ENCODE measurements at regions not wholly inside any gene's neighbourhood (a gene's known extent, or its start where the extent isn't known, plus 50 kb on each side); places are given as distances from the start of the nearest gene placed in this dataset.
"Not testable (repeated sequence)": the region's sequence is repeated elsewhere in the genome, so short reads cannot be mapped to it uniquely, and the experiment has no call there.

- not testable (repeated sequence) for DNase-seq
Observed at GRCh38 chr19:34620134-34620533, 56.8 kb downstream of the SCGB2B2 start.

GRCh38 chr19:34618410-34618809, 58.5 kb downstream of the SCGB2B2 start:
- no peak for DNase-seq

GRCh38 chr19:34617996-34618395, 59.0 kb downstream of the SCGB2B2 start:
- not testable (repeated sequence) for DNase-seq

DNA sequence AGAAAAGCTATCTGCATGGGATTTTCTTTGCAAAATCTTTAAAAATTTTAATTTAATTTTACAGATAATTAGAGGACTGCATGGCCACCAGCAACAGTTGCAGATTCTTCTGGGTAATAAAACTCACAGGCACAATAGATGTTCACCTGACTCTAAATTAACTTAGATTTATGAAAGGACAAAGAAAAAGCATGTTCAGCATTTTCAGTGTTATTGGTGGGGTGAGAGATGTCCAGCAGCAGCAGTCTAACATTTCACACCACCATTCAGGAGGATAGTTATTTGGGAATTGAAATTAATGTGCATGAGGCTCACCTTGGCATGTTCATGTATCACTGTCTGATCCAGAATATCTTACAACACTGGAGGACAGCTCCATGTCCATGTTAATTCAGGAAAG, 74.0 kb downstream of the SCGB2B2 start:
- DNase-seq: no peak

GRCh38 chr19:34601071-34601470, 75.9 kb downstream of the SCGB2B2 start:
- no peak for DNase-seq

DNA sequence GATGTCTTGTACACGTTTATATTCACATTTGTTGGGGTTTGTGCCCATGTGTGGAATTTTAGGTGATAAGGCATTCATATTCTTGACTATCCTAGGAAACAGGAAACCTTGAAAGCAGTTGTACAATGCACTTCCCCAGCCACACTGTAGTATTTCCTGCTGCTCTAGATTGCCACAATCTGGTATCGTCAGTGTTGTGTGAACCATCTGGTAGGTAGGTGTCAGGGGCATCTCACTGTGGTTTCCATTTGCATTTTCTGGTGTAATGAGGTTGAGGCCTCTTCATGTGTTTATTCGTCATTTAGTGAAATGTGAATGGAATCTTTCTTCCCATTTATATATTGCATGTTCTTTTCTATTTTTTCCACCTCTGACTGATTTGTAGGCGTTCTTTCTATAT, 76.6 kb downstream of the SCGB2B2 start:
- peak in 1 of 2 experiments; percentile 17 for DNase-seq

DNA sequence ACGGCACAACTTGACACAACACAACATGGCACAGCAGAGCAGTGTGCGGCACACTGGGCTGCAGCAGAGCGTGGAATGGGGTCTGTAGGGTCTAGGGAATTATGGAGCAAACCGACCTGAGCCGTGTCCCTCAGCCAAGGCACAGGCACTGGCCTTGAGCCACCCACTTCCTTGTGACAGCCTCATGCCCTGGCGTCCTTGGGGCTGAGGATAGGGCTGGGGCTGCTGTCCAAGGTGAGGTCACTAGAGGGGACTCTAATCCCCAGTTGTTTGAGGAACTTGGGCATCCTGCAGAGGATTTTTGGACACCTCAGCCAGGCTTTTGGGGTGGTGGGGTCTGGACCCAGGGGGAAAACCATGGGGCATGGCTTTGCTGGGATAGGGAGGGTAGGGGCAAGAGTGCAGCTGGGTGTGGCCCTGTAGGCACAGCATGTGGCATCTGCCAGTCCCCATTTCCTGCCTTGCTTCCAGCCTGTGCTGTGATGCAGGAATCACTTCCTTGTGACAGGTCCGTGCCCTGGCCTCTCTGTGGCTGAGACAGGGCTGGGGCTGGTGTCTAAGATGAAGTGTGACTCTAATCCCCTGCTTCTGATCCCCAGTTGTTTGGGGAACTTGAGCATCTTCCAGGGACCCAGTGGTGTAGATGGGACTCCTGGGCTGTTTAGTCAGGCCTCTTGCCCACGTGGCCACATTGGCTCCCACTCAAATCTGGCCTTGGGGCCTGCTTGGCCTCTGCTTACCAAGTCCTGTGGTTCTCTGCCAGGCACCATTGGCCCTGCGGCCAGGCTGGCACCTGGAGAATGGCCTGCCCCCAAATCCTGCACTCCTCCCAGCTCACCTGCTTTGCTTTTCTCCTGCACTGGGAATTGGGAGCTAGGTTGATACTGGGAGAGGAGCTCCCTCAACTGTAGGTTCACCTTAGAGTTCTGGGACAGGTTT, 78.5 kb downstream of the SCGB2B2 start:
- no peak for DNase-seq

DNA sequence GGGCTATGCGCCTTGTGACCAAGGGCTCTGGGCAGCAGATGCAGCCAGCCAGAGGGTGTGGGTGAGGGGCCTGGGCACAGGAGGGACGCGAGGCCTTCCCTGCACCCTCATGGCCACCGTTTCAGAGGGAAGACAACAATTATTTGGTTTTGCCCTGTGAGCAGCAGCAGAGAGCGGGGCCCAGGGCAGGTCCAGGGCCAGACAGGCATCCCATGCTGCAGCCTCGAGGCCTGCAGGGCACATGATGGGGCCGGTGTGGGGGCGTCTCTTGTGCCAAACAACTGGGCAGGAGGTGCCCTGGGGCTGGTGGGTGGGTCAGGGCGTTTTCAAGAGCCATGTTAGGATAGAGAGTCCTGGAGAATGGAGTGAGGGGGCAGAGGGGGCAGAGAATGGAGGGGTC, 79.4 kb downstream of the SCGB2B2 start:
- DNase-seq: no peak

- DNase-seq: no peak
Observed at GRCh38 chr19:34596989-34597388, 80.0 kb downstream of the SCGB2B2 start.

- no peak for DNase-seq
Observed at GRCh38 chr19:34596115-34596514, 80.8 kb downstream of the SCGB2B2 start.

- no peak for DNase-seq
Observed at GRCh38 chr19:34595683-34596082, 81.3 kb downstream of the SCGB2B2 start.

GRCh38 chr19:34590228-34590627, 86.7 kb downstream of the SCGB2B2 start:
- no peak for DNase-seq

GRCh38 chr19:34589730-34590129, 87.2 kb downstream of the SCGB2B2 start:
- no peak for DNase-seq

- DNase-seq: no peak
Observed at GRCh38 chr19:34588846-34589245, 88.1 kb downstream of the SCGB2B2 start.

DNA sequence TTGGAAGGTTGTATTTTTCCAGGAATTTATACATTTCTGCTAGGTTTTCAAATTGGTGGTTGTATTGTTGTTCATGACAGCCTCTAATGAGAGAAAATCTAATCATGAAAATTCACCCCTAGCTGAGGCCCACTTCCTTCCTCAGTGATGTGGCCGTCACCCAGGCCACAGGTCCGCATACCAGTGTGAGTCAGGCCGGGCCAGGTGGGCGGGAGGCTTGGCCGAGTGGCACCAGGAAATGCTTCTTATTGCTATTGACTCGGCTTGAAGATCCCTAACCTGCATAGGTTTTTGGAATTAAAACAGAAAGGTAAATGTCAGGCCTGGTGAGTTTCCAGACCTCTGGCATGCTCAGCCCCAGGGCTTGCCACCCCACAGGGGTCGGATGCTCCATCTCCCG, 88.7 kb downstream of the SCGB2B2 start:
- no peak for DNase-seq

GRCh38 chr19:34580408-34580807, 96.6 kb downstream of the SCGB2B2 start:
- no peak for DNase-seq

GRCh38 chr19:34580055-34580336, 97.0 kb downstream of the SCGB2B2 start:
- DNase-seq: no peak

- DNase-seq: no peak
Observed at GRCh38 chr19:34579281-34580054, 97.5 kb downstream of the SCGB2B2 start.

- no peak for DNase-seq
Observed at GRCh38 chr19:34578751-34579150, 97.2 kb downstream of the WTIP start.

- DNase-seq: no peak
Observed at GRCh38 chr19:34578173-34578572, 96.6 kb downstream of the WTIP start.

GRCh38 chr19:34577531-34578101, 96.1 kb downstream of the WTIP start:
- peak in 1 of 2 experiments; percentile 82 for DNase-seq

DNA sequence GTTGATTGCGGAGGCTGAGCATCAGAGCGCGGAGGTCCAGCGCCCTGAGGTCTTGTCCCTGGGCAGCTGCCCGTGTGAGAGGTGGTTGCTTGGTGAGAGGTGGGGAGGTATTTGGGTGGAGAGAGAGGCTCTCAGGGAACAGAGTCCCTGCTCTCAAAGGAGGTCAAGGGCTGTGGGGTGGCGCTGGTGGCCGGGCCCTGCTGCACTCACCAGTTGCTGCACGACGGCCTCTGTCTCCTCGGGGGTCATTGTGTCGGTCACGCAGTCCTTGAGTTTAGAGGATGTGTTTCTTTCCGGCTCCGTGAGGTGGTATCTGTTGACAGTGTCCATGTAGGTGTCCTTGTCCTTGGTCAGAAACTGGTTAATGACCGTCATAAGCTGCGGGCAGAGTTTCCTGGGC, 95.5 kb downstream of the WTIP start:
- DNase-seq: no peak

GRCh38 chr19:34576292-34576691, 94.7 kb downstream of the WTIP start:
- no peak for DNase-seq

DNA sequence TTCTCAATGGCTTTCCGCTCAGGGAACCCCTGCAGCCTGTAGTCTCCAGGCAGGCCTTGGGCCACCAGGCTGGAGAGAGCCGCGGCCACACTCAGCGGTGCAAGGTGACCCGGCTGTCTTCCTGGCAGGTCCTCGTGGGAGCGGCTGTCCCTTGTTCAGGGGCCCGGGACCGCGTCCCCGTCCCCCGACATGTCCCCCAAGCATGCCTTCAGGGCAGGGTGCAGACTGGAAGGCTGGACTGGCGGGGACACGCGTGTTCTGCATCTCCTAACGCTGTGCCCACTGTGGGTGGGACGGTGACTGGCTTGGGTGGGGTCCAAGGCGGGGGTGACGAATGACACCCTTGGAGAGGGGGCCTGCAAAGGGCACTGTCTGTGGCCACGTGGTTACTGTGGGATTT, 93.6 kb downstream of the WTIP start:
- no peak for DNase-seq
